SK-N-SH treated with all-trans-retinoic acid at 6 μM for 48 hours (cell line): ENCODE measurements at regions not wholly inside any gene's neighbourhood (a gene's known extent, or its start where the extent isn't known, plus 50 kb on each side); places are given as distances from the start of the nearest gene placed in this dataset.

Source experiments
- ATAC-seq: fragments of 200-7000 bp; cut with Tn5 transposase; 3 replicates; pipeline ENCODE4 v1.9.1; 2020; ENCODE audit warnings: mild to moderate bottlenecking, moderate library complexity
- ARNTL ChIP-seq: fragments of 450-650 bp; formaldehyde crosslinking; IDR thresholded peaks from 2 replicates; pipeline ENCODE4 v1.5.0; 2020; ENCODE audit warnings: low read depth, mild to moderate bottlenecking, moderate library complexity, borderline replicate concordance
- BACH2 ChIP-seq: fragments of 250-450 bp; sonication (Bioruptor Pico); IDR thresholded peaks from 2 replicates; pipeline ENCODE4 v1.9.0; 2021; ENCODE audit warnings: mild to moderate bottlenecking, borderline replicate concordance
- CSDC2 ChIP-seq: fragments of 250-450 bp; sonication (Bioruptor Pico); IDR thresholded peaks from 2 replicates; pipeline ENCODE4 v1.5.0; 2020; ENCODE audit warnings: mild to moderate bottlenecking, moderate library complexity
- ESRRG ChIP-seq: fragments of 250-450 bp; sonication (Bioruptor Pico); IDR thresholded peaks from 2 replicates; pipeline ENCODE4 v1.6.1; 2021; ENCODE audit warnings: mild to moderate bottlenecking
- GLIS3 ChIP-seq: fragments of 250-450 bp; sonication (Bioruptor Pico); IDR thresholded peaks from 2 replicates; pipeline ENCODE4 v1.5.0; 2020; ENCODE audit warnings: mild to moderate bottlenecking, moderate library complexity
- ISL1 ChIP-seq: fragments of 250-450 bp; sonication (Bioruptor Pico); IDR thresholded peaks from 2 replicates; pipeline ENCODE4 v2.1.2; 2022; ENCODE audit warnings: mild to moderate bottlenecking, moderate library complexity
- OSR1 ChIP-seq: fragments of 250-450 bp; sonication (Bioruptor Pico); IDR thresholded peaks from 2 replicates; pipeline ENCODE4 v1.8.0; 2022; ENCODE audit warnings: moderate library complexity, mild to moderate bottlenecking, inconsistent platforms
- PPARA ChIP-seq: fragments of 250-450 bp; sonication (Bioruptor Pico); IDR thresholded peaks from 2 replicates; pipeline ENCODE4 v1.5.0; 2020; ENCODE audit warnings: mild to moderate bottlenecking, borderline replicate concordance
- SNAI2 ChIP-seq: fragments of 250-450 bp; sonication (Bioruptor Pico); IDR thresholded peaks from 2 replicates; pipeline ENCODE4 v1.5.0; 2020; ENCODE audit warnings: mild to moderate bottlenecking, moderate library complexity
- TCF4 ChIP-seq: fragments of 250-450 bp; sonication (Bioruptor Pico); IDR thresholded peaks from 2 replicates; pipeline ENCODE4 v1.8.0; 2021; ENCODE audit warnings: mild to moderate bottlenecking, moderate library complexity, borderline replicate concordance
- TOX ChIP-seq: fragments of 250-450 bp; sonication (Bioruptor Pico); IDR thresholded peaks from 2 replicates; pipeline ENCODE4 v1.8.0; 2021; ENCODE audit warnings: mild to moderate bottlenecking, moderate library complexity, borderline replicate concordance
- ZC3H10 ChIP-seq: fragments of 250-450 bp; sonication (Bioruptor Pico); IDR thresholded peaks from 2 replicates; pipeline ENCODE4 v1.5.1; 2021; ENCODE audit warnings: mild to moderate bottlenecking, moderate library complexity
- ZFP3 ChIP-seq: fragments of 250-450 bp; sonication (Bioruptor Pico); IDR thresholded peaks from 2 replicates; pipeline ENCODE4 v1.5.0; 2020; ENCODE audit warnings: mild to moderate bottlenecking, moderate library complexity
- ZFP30 ChIP-seq: fragments of 450-650 bp; formaldehyde crosslinking; IDR thresholded peaks from 2 replicates; pipeline ENCODE4 v1.5.0; 2022; ENCODE audit warnings: mild to moderate bottlenecking, moderate library complexity
- ZNF565 ChIP-seq: fragments of 450-650 bp; formaldehyde crosslinking; conservative IDR thresholded peaks from 2 replicates; pipeline ENCODE4 v1.5.0; 2020; ENCODE audit warnings: low read depth, mild to moderate bottlenecking, moderate library complexity
- ZNF8 ChIP-seq: fragments of 450-650 bp; formaldehyde crosslinking; IDR thresholded peaks from 2 replicates; pipeline ENCODE4 v1.5.0; 2020; ENCODE audit warnings: mild to moderate bottlenecking, moderate library complexity
- TF ChIP-seq, protein P1 (sequence below): fragments of 250-450 bp; sonication (Bioruptor Pico); IDR thresholded peaks from 2 replicates; pipeline ENCODE4 v1.5.1; 2021; ENCODE audit warnings: mild to moderate bottlenecking, moderate library complexity
- TF ChIP-seq, protein P2 (sequence below): fragments of 250-450 bp; sonication (Bioruptor Pico); IDR thresholded peaks from 2 replicates; pipeline ENCODE4 v1.5.0; 2020; ENCODE audit warnings: mild to moderate bottlenecking, moderate library complexity
- TF ChIP-seq, protein P3 (sequence below): fragments of 250-450 bp; sonication (Bioruptor Pico); IDR thresholded peaks from 2 replicates; pipeline ENCODE4 v1.8.0; 2020; ENCODE audit warnings: mild to moderate bottlenecking, moderate library complexity, borderline replicate concordance
- TF ChIP-seq, protein P4 (sequence below): fragments of 250-450 bp; sonication (Bioruptor Pico); IDR thresholded peaks from 2 replicates; pipeline ENCODE4 v1.5.1; 2020; ENCODE audit warnings: low read depth, mild to moderate bottlenecking, moderate library complexity

DNA sequence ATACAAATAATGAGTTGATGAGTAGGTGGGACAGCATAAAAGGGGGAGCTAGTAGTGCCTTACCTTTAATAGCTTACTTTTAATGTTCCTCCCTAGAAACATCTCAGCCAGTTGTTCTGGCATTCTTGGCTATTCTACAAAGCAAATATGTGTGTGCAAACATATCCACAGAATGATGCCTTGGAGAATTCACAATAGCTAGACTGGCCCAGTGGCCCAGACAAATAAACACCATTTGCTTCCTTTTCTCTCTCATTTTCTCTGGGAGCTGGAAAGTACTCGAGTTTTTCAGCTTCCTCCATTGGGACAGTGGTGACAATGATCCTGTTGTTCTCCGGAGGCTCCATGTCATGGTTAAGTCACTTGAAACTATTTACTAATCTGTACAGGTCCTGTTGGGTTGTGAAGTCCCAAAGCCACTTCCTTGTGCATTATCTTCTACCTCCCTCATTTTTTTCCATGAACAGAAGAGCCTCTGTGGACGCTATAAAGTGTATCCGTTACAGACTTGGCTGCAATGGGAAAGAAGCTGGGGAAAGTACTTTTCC lies 122.9 kb downstream of the DMAC1 start:
- ATAC-seq, result no peak
- no peak for TF ChIP-seq CSDC2 (CRISPR knock-in tag)
- no peak for TF ChIP-seq PPARA (CRISPR knock-in tag)
- no peak for TF ChIP-seq ZC3H10 (CRISPR knock-in tag)
- no peak for TF ChIP-seq ARNTL (CRISPR knock-in tag)
- TF ChIP-seq OSR1 (CRISPR knock-in tag), result no peak
- TF ChIP-seq GLIS3, result no peak
- no peak for TF ChIP-seq SNAI2
- TF ChIP-seq, protein P1, sequence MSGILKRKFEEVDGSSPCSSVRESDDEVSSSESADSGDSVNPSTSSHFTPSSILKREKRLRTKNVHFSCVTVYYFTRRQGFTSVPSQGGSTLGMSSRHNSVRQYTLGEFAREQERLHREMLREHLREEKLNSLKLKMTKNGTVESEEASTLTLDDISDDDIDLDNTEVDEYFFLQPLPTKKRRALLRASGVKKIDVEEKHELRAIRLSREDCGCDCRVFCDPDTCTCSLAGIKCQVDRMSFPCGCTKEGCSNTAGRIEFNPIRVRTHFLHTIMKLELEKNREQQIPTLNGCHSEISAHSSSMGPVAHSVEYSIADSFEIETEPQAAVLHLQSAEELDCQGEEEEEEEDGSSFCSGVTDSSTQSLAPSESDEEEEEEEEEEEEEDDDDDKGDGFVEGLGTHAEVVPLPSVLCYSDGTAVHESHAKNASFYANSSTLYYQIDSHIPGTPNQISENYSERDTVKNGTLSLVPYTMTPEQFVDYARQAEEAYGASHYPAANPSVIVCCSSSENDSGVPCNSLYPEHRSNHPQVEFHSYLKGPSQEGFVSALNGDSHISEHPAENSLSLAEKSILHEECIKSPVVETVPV (CRISPR knock-in tag), result no peak
- TF ChIP-seq, protein P2, sequence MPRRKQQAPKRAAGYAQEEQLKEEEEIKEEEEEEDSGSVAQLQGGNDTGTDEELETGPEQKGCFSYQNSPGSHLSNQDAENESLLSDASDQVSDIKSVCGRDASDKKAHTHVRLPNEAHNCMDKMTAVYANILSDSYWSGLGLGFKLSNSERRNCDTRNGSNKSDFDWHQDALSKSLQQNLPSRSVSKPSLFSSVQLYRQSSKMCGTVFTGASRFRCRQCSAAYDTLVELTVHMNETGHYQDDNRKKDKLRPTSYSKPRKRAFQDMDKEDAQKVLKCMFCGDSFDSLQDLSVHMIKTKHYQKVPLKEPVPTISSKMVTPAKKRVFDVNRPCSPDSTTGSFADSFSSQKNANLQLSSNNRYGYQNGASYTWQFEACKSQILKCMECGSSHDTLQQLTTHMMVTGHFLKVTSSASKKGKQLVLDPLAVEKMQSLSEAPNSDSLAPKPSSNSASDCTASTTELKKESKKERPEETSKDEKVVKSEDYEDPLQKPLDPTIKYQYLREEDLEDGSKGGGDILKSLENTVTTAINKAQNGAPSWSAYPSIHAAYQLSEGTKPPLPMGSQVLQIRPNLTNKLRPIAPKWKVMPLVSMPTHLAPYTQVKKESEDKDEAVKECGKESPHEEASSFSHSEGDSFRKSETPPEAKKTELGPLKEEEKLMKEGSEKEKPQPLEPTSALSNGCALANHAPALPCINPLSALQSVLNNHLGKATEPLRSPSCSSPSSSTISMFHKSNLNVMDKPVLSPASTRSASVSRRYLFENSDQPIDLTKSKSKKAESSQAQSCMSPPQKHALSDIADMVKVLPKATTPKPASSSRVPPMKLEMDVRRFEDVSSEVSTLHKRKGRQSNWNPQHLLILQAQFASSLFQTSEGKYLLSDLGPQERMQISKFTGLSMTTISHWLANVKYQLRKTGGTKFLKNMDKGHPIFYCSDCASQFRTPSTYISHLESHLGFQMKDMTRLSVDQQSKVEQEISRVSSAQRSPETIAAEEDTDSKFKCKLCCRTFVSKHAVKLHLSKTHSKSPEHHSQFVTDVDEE, result no peak
- TF ChIP-seq ISL1, result no peak
- TF ChIP-seq BACH2, result no peak
- TF ChIP-seq, protein P3, sequence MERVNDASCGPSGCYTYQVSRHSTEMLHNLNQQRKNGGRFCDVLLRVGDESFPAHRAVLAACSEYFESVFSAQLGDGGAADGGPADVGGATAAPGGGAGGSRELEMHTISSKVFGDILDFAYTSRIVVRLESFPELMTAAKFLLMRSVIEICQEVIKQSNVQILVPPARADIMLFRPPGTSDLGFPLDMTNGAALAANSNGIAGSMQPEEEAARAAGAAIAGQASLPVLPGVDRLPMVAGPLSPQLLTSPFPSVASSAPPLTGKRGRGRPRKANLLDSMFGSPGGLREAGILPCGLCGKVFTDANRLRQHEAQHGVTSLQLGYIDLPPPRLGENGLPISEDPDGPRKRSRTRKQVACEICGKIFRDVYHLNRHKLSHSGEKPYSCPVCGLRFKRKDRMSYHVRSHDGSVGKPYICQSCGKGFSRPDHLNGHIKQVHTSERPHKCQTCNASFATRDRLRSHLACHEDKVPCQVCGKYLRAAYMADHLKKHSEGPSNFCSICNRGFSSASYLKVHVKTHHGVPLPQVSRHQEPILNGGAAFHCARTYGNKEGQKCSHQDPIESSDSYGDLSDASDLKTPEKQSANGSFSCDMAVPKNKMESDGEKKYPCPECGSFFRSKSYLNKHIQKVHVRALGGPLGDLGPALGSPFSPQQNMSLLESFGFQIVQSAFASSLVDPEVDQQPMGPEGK (CRISPR knock-in tag), result no peak
- no peak for TF ChIP-seq ESRRG (CRISPR knock-in tag)
- no peak for TF ChIP-seq ZFP3
- no peak for TF ChIP-seq ZNF565 (CRISPR knock-in tag)
- no peak for TF ChIP-seq ZNF8 (CRISPR knock-in tag)

DNA sequence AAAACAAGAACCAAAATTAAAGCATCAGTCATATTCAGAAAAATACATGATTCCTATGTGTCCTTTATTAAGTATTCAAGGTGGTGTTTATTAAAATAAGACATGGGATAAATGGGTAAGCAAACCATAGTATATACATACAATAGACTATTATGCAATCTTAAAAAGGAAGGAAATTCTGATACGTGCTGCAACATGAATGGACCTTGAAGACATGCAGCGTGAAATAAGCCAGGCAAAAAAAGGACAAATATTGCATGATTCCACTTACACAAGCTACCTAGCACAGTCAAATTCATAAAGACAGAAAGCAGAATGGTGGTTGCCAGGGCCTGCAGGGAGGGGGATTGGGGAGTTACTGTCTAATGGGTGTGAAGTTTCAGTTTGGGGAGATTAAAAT lies 127.7 kb downstream of the DMAC1 start:
- no peak for TF ChIP-seq TCF4 (CRISPR knock-in tag)
- no peak for TF ChIP-seq ISL1
- TF ChIP-seq CSDC2 (CRISPR knock-in tag), result no peak
- no peak for TF ChIP-seq PPARA (CRISPR knock-in tag)
- TF ChIP-seq, protein P2, result no peak
- TF ChIP-seq OSR1 (CRISPR knock-in tag), result no peak
- no peak for TF ChIP-seq ZNF565 (CRISPR knock-in tag)
- no peak for TF ChIP-seq TOX (CRISPR knock-in tag)
- TF ChIP-seq BACH2, result no peak
- TF ChIP-seq SNAI2, result no peak
- TF ChIP-seq, protein P1 (CRISPR knock-in tag), result no peak
- TF ChIP-seq, protein P4, sequence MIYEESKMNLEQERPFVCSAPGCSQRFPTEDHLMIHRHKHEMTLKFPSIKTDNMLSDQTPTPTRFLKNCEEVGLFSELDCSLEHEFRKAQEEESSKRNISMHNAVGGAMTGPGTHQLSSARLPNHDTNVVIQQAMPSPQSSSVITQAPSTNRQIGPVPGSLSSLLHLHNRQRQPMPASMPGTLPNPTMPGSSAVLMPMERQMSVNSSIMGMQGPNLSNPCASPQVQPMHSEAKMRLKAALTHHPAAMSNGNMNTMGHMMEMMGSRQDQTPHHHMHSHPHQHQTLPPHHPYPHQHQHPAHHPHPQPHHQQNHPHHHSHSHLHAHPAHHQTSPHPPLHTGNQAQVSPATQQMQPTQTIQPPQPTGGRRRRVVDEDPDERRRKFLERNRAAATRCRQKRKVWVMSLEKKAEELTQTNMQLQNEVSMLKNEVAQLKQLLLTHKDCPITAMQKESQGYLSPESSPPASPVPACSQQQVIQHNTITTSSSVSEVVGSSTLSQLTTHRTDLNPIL (CRISPR knock-in tag), result no peak
- no peak for TF ChIP-seq GLIS3
- no peak for TF ChIP-seq ZNF8 (CRISPR knock-in tag)
- no peak for TF ChIP-seq ESRRG (CRISPR knock-in tag)
- TF ChIP-seq ZFP30 (CRISPR knock-in tag), result no peak
- no peak for TF ChIP-seq ZFP3
- no peak for ATAC-seq
